NCI-H82 (cell line): ENCODE measurements at regions not wholly inside any gene's neighbourhood (a gene's known extent, or its start where the extent isn't known, plus 50 kb on each side); places are given as distances from the start of the nearest gene placed in this dataset.
"Not testable (repeated sequence)": the region's sequence is repeated elsewhere in the genome, so short reads cannot be mapped to it uniquely, and the experiment has no call there.

Source experiments
- DNase-seq: peaks from one replicate; lab custom pipeline; 2025; lab: John Stamatoyannopoulos, UW

GRCh38 chr2:65605058-65605742 lies 172.8 kb upstream of the SPRED2 start:
- DNase-seq = no peak

GRCh38 chr2:65604246-65604645 lies 171.8 kb upstream of the SPRED2 start:
- DNase-seq = no peak

- no peak for DNase-seq
Observed at GRCh38 chr2:65602603-65603235, 170.3 kb upstream of the SPRED2 start.

GRCh38 chr2:65600871-65601270 lies 168.5 kb upstream of the SPRED2 start:
- not testable (repeated sequence) for DNase-seq

GRCh38 chr2:65600351-65600750 lies 168.0 kb upstream of the SPRED2 start:
- DNase-seq = not testable (repeated sequence)

- no peak for DNase-seq
Observed at GRCh38 chr2:65599693-65600092, 167.3 kb upstream of the SPRED2 start.

GRCh38 chr2:65598996-65599395 lies 166.6 kb upstream of the SPRED2 start:
- no peak for DNase-seq

- DNase-seq = no peak
Observed at GRCh38 chr2:65598264-65598663, 165.9 kb upstream of the SPRED2 start.

GRCh38 chr2:65595630-65596029 lies 163.2 kb upstream of the SPRED2 start:
- no peak for DNase-seq

- DNase-seq = no peak
Observed at GRCh38 chr2:65594150-65594549, 161.8 kb upstream of the SPRED2 start.

- DNase-seq = no peak
Observed at GRCh38 chr2:65589667-65590066, 157.3 kb upstream of the SPRED2 start.

- DNase-seq = no peak
Observed at GRCh38 chr2:65587779-65588178, 155.4 kb upstream of the SPRED2 start.

- peak; percentile 30 for DNase-seq
Observed at GRCh38 chr2:65586516-65586915, 154.1 kb upstream of the SPRED2 start.

GRCh38 chr2:65583061-65583460 lies 150.7 kb upstream of the SPRED2 start:
- no peak for DNase-seq

- no peak for DNase-seq
Observed at GRCh38 chr2:65582364-65582763, 150.0 kb upstream of the SPRED2 start.

- DNase-seq = no peak
Observed at GRCh38 chr2:65580824-65581223, 148.4 kb upstream of the SPRED2 start.

GRCh38 chr2:65579506-65580235 lies 147.3 kb upstream of the SPRED2 start:
- DNase-seq = no peak

- DNase-seq = no peak
Observed at GRCh38 chr2:65577654-65578053, 145.3 kb upstream of the SPRED2 start.

GRCh38 chr2:65576861-65577601 lies 144.6 kb upstream of the SPRED2 start:
- no peak for DNase-seq

- DNase-seq = no peak
Observed at GRCh38 chr2:65576278-65576677, 143.9 kb upstream of the SPRED2 start.

GRCh38 chr2:65574993-65575392 lies 142.6 kb upstream of the SPRED2 start:
- DNase-seq = no peak

- DNase-seq = not testable (repeated sequence)
Observed at GRCh38 chr2:65568656-65569440, 136.4 kb upstream of the SPRED2 start.
